ENCODE measurements at regions not wholly inside any gene's neighbourhood (a gene's known extent, or its start where the extent isn't known, plus 50 kb on each side); places are given as distances from the start of the nearest gene placed in this dataset.

GRCh38 chr13:22200440-22200839 is 529.6 kb downstream of the FGF9 start:
- no peak for DNase-seq

GRCh38 chr13:22201375-22201925 is 530.6 kb downstream of the FGF9 start:
- no peak for DNase-seq

GRCh38 chr13:22210134-22210930 is 539.5 kb downstream of the FGF9 start:
- no peak for DNase-seq

- no peak for DNase-seq
Measured at GRCh38 chr13:22211876-22212275, 541.0 kb downstream of the FGF9 start.

GRCh38 chr13:22212576-22212975 is 541.7 kb downstream of the FGF9 start:
- DNase-seq = no peak

GRCh38 chr13:22214184-22214583 is 543.3 kb downstream of the FGF9 start:
- DNase-seq = no peak

GRCh38 chr13:22218797-22219196 is 547.9 kb downstream of the FGF9 start:
- DNase-seq = no peak

GRCh38 chr13:22219709-22220108 is 548.8 kb downstream of the FGF9 start:
- no peak for DNase-seq

- no peak for DNase-seq
Measured at GRCh38 chr13:22220151-22221135, 549.6 kb downstream of the FGF9 start.

- no peak for DNase-seq
Measured at GRCh38 chr13:22223411-22223810, 552.5 kb downstream of the FGF9 start.

GRCh38 chr13:22226086-22226485 is 555.2 kb downstream of the FGF9 start:
- DNase-seq = no peak

GRCh38 chr13:22227895-22228294 is 557.0 kb downstream of the FGF9 start:
- DNase-seq = no peak

- DNase-seq = no peak
Measured at GRCh38 chr13:22229916-22230315, 559.0 kb downstream of the FGF9 start.

- DNase-seq = no peak
Measured at GRCh38 chr13:22232186-22232585, 561.3 kb downstream of the FGF9 start.

GRCh38 chr13:22235285-22235949 is 564.5 kb downstream of the FGF9 start:
- no peak for DNase-seq

- DNase-seq = no peak
Measured at GRCh38 chr13:22235950-22236290, 565.0 kb downstream of the FGF9 start.

GRCh38 chr13:22238269-22238668 is 567.4 kb downstream of the FGF9 start:
- DNase-seq = no peak

- no peak for DNase-seq
Measured at GRCh38 chr13:22240716-22241115, 569.8 kb downstream of the FGF9 start.

- DNase-seq = no peak
Measured at GRCh38 chr13:22243469-22244163, 572.7 kb downstream of the FGF9 start.

GRCh38 chr13:22252281-22252830 is 581.5 kb downstream of the FGF9 start:
- no peak for DNase-seq

GRCh38 chr13:22253107-22253506 is 582.2 kb downstream of the FGF9 start:
- no peak for DNase-seq

- no peak for DNase-seq
Measured at GRCh38 chr13:22256111-22256639, 585.3 kb downstream of the FGF9 start.
